GM12878 (cell line): ENCODE measurements at regions not wholly inside any gene's neighbourhood (a gene's known extent, or its start where the extent isn't known, plus 50 kb on each side); places are given as distances from the start of the nearest gene placed in this dataset.

Experiments
- ATAC-seq: fragments of 200-7000 bp; cut with Tn5 transposase; 3 replicates; pipeline ENCODE4 v1.9.1; 2020; ENCODE audit warnings: mild to moderate bottlenecking, moderate library complexity
- BruUV-seq: library from RNA; stranded (reverse); fragments of 400-500 nt; replicated peaks from 2 replicates; lab custom pipeline; 2021; lab: Mats Ljungman, UMichigan
- CTCF ChIA-PET: fragments of 300-600 bp; sonication (Branson Sonifier 250); formaldehyde crosslinking; extraction: SDS; loops from one replicate; lab custom pipeline; 2021; ENCODE audit warnings: inconsistent platforms; lab: Yijun Ruan, JAX
- POLR2A ChIA-PET: fragments of 350-600 bp; formaldehyde crosslinking; extraction: SDS; loops from one replicate; lab custom pipeline; 2021; ENCODE audit warnings: inconsistent platforms; lab: Charles Lee
- RAD21 ChIA-PET: fragments of 300-600 bp; sonication (Branson Sonifier 250); formaldehyde crosslinking; loops from one replicate; lab custom pipeline; 2023; ENCODE audit warnings: antibody characterized with exemption; ENCODE audit not compliant: unreplicated experiment; lab: Charles Lee
- SMC1A ChIA-PET: fragments of 300-600 bp; sonication (Branson Sonifier 250); formaldehyde crosslinking; loops from one replicate; lab custom pipeline; 2023; ENCODE audit not compliant: unreplicated experiment, uncharacterized antibody; lab: Charles Lee
- DNase-seq: peaks from one replicate; pipeline ENCODE4 v3.0.0-alpha.2; 2011; ENCODE audit warnings: low read depth, low spot score
- FAIRE-seq: peaks from 3 replicates; lab custom pipeline; 2011; peaks lifted over from hg19 to GRCh38; lab: Jason Lieb, UNC
- H2AFZ ChIP-seq: 2 replicates; pipeline ENCODE4 v1.6.0; 2011; ENCODE audit warnings: low read depth, low read length, control low read depth; ENCODE audit not compliant: control insufficient read depth
- H3K27ac ChIP-seq: 2 replicates; pipeline ENCODE4 v1.5.1; 2011; ENCODE audit warnings: control low read depth; ENCODE audit not compliant: control insufficient read depth, insufficient read depth
- H3K27me3 ChIP-seq, 2 experiments: replicated peaks in 1 of 2; 2 replicates each; pipeline versions ENCODE4 v1.6.0 to v1.6.1; 2011; ENCODE audit warnings: low read length in 1 of 2; ENCODE audit not compliant: control insufficient read depth in 2 of 2, insufficient read depth in 2 of 2
- H3K36me3 ChIP-seq, 2 experiments: 2 replicates each; pipeline ENCODE4 v1.5.1; 2011; ENCODE audit warnings: low read length in 1 of 2; ENCODE audit not compliant: control insufficient read depth in 2 of 2, insufficient read depth in 2 of 2
- H3K4me1 ChIP-seq: 2 replicates; pipeline ENCODE4 v1.6.1; 2011; ENCODE audit warnings: mild to moderate bottlenecking, low read length, moderate library complexity, mixed read lengths; ENCODE audit not compliant: control insufficient read depth, insufficient read depth
- H3K4me2 ChIP-seq: 2 replicates; pipeline ENCODE4 v1.6.0; 2011; ENCODE audit warnings: control low read depth; ENCODE audit not compliant: control insufficient read depth, insufficient read depth
- H3K4me3 ChIP-seq: fragments of 200-600 bp; sonication (generic); 2 replicates; pipeline ENCODE4 v1.5.1; 2016
- H3K79me2 ChIP-seq: 2 replicates; pipeline ENCODE4 v1.6.0; 2011; ENCODE audit warnings: low read length; ENCODE audit not compliant: control insufficient read depth, insufficient read depth
- H3K9ac ChIP-seq: 2 replicates; pipeline ENCODE4 v1.8.0; 2011; ENCODE audit warnings: low read length, control low read depth, mixed read lengths; ENCODE audit not compliant: control insufficient read depth, insufficient read depth
- H3K9me3 ChIP-seq: replicated peaks from 3 replicates; pipeline ENCODE4 v1.5.1; 2011; ENCODE audit warnings: mild to moderate bottlenecking, low read length; ENCODE audit not compliant: control insufficient read depth, insufficient read depth
- H4K20me1 ChIP-seq: 2 replicates; pipeline ENCODE4 v1.6.0; 2011; ENCODE audit not compliant: control insufficient read depth, insufficient read depth
- BCLAF1 ChIP-seq: fragments of 450-650 bp; IDR thresholded peaks from 2 replicates; pipeline ENCODE4 v1.6.1; 2017; ENCODE audit warnings: antibody characterized with exemption, mild to moderate bottlenecking, moderate library complexity
- BMI1 ChIP-seq: fragments of 450-650 bp; IDR thresholded peaks from 2 replicates; pipeline ENCODE4 v1.6.1; 2016; ENCODE audit warnings: mild to moderate bottlenecking, moderate library complexity, borderline replicate concordance
- CHD2 ChIP-seq: IDR thresholded peaks from 2 replicates; pipeline ENCODE4 v1.6.1; 2011; ENCODE audit warnings: low read depth, low read length, improper control_type of control experiment, borderline replicate concordance
- CUX1 ChIP-seq: IDR thresholded peaks from 2 replicates; pipeline ENCODE4 v1.6.1; 2012; ENCODE audit warnings: improper control_type of control experiment, low read depth, low read length; ENCODE audit not compliant: insufficient replicate concordance
- MLLT1 ChIP-seq: fragments of 450-650 bp; IDR thresholded peaks from 2 replicates; pipeline ENCODE4 v1.6.1; 2016; ENCODE audit warnings: mild to moderate bottlenecking
- POLR2AphosphoS2 ChIP-seq: IDR thresholded peaks from 2 replicates; pipeline ENCODE4 v1.6.1; 2011; ENCODE audit warnings: low read depth, mild to moderate bottlenecking, low read length, improper control_type of control experiment, moderate library complexity
- RELA ChIP-seq: fragments of 450-650 bp; IDR thresholded peaks from 2 replicates; pipeline ENCODE4 v1.8.0; 2014; ENCODE audit warnings: borderline replicate concordance; ENCODE audit not compliant: partially characterized antibody
- RFX5 ChIP-seq: IDR thresholded peaks from 2 replicates; pipeline ENCODE4 v1.6.1; 2011; ENCODE audit warnings: low read depth, low read length, improper control_type of control experiment
- RUNX3 ChIP-seq: IDR thresholded peaks from 2 replicates; pipeline ENCODE4 v1.6.1; 2012; ENCODE audit warnings: low read length, inconsistent platforms
- SMAD1 ChIP-seq: fragments of 450-650 bp; IDR thresholded peaks from 2 replicates; pipeline ENCODE4 v1.6.1; 2018; ENCODE audit warnings: mild to moderate bottlenecking, low read depth; ENCODE audit not compliant: partially characterized antibody
- SMC3 ChIP-seq: IDR thresholded peaks from 2 replicates; pipeline ENCODE4 v1.6.1; 2011; ENCODE audit warnings: low read length, improper control_type of control experiment, borderline replicate concordance
- SP1 ChIP-seq: IDR thresholded peaks from one replicate; pipeline ENCODE4 v1.6.1; 2011; ENCODE audit warnings: low read depth, low read length
- SREBF2 ChIP-seq: IDR thresholded peaks from 2 replicates; pipeline ENCODE4 v1.6.1; 2012; ENCODE audit warnings: mild to moderate bottlenecking, low read length
- USF2 ChIP-seq: IDR thresholded peaks from 2 replicates; pipeline ENCODE4 v1.6.1; 2011; ENCODE audit warnings: low read depth, low read length, improper control_type of control experiment, borderline replicate concordance
- ZNF622 ChIP-seq: fragments of 450-650 bp; IDR thresholded peaks from 2 replicates; pipeline ENCODE4 v1.6.1; 2017; ENCODE audit warnings: mild to moderate bottlenecking, inconsistent platforms
- WGBS: methylation state at CpG from one replicate; pipeline ENCODE4 v1.1.6; 2016; ENCODE audit warnings: low lambda C conversion rate; ENCODE audit not compliant: insufficient replicate concordance, insufficient coverage; ENCODE audit errors: missing lambda C conversion rate; 5-methylcytosine and 5-hydroxymethylcytosine counted together
- in situ Hi-C: fragments of 300-500 bp; cut with MboI; formaldehyde crosslinking; loops from 9 replicates; pipeline ENCODE4 v1.14.3; 2018; ENCODE audit warnings: mixed read lengths
- intact Hi-C: fragments of 100-400 bp; cut with micrococcal nuclease; formaldehyde crosslinking; loops from one replicate; pipeline ENCODE4 v1.14.2; 2022; ENCODE audit not compliant: unreplicated experiment

GRCh38 chr11:33543823-33544222, 156.8 kb downstream of the C11orf91 start:
- H3K4me2 ChIP-seq = no peak overlapping the region
- ChIA-PET RAD21 (interaction anchor here (0.8 to 3.5 kb wide), 2 partner anchors 180 to 199 kb away, joined by 3 to 20 read pairs; no protein-coding TSS in a partner anchor), POLR2A (no interaction called here), SMC1A (interaction anchor here (0.8 to 3.0 kb wide), 6 partner anchors 12 to 286 kb away, joined by 3 to 30 read pairs (median 3); no protein-coding TSS in a partner anchor), CTCF (interaction anchor here (0.6 to 5.9 kb wide), 8 partner anchors 12 to 827 kb away, joined by 3 to 45 read pairs (median 4); no protein-coding TSS in a partner anchor)
- no peak overlapping the region for H3K27ac ChIP-seq
- no peak for DNase-seq
- WGBS = 33% methylated on average over 3 of the region's 3 CpGs
- no peaks in the 10 kb centered on the region for H4K20me1 ChIP-seq
- ATAC-seq = no peak
- no peak overlapping the region for H3K9ac ChIP-seq
- in situ Hi-C loops (no loop called here), intact Hi-C loops (loop anchor here (1.0 to 10.0 kb wide), 4 partner anchors 144 to 281 kb away; no protein-coding TSS in a partner anchor)
- no peaks in the 10 kb centered on the region for H3K79me2 ChIP-seq
- H3K36me3 ChIP-seq = no peaks in the 10 kb centered on the region
- BruUV-seq = no TSS peak
- FAIRE-seq = no peak
- no peak overlapping the region for H3K4me3 ChIP-seq
- H3K27me3 ChIP-seq = no peaks in the 10 kb centered on the region; a peak in 1 of 4 replicates
- H3K4me1 ChIP-seq = peaks cover 24% of the 10 kb centered on the region
- H3K9me3 ChIP-seq = no peaks in the 10 kb centered on the region
- no peak overlapping the region for H2AFZ ChIP-seq
- TF ChIP-seq BCLAF1 = no peak
- no peak for TF ChIP-seq RUNX3
- no peak for TF ChIP-seq CUX1
- TF ChIP-seq SREBF2 = no peak
- TF ChIP-seq POLR2AphosphoS2 = no peak
- TF ChIP-seq ZNF622 = no peak
- TF ChIP-seq SMC3 = no peak
- no peak for TF ChIP-seq SP1
- TF ChIP-seq SMAD1 = no peak
- TF ChIP-seq CHD2 = no peak
- no peak for TF ChIP-seq MLLT1
- TF ChIP-seq RELA = no peak
- no peak for TF ChIP-seq BMI1
- no peak for TF ChIP-seq USF2
- no peak for TF ChIP-seq RFX5
